SU-DHL-6 (cell line): ENCODE measurements at regions not wholly inside any gene's neighbourhood (a gene's known extent, or its start where the extent isn't known, plus 50 kb on each side); places are given as distances from the start of the nearest gene placed in this dataset.

Experiments used
- H2AFZ ChIP-seq: fragments of 200-600 bp; sonication (generic); 2 replicates; pipeline ENCODE4 v1.6.1; 2014; ENCODE audit warnings: low read depth, mild to moderate bottlenecking, moderate library complexity, mixed read lengths, antibody characterized with exemption, low read length; ENCODE audit not compliant: severe bottlenecking
- H3F3A ChIP-seq: fragments of 200-600 bp; shearing (Covaris generic); 2 replicates; pipeline ENCODE4 v1.6.0; 2016; ENCODE audit warnings: antibody characterized with exemption, mild to moderate bottlenecking; ENCODE audit not compliant: insufficient read depth
- H3K27ac ChIP-seq: fragments of 200-600 bp; sonication (generic); 2 replicates; pipeline ENCODE4 v1.5.1; 2016; ENCODE audit warnings: low read depth, mild to moderate bottlenecking, low read length, moderate library complexity, mixed read lengths
- H3K27me3 ChIP-seq: fragments of 200-600 bp; sonication (generic), shearing (Covaris generic); 2 replicates; pipeline ENCODE4 v1.6.0; 2014; ENCODE audit warnings: mild to moderate bottlenecking, low read length
- H3K36me3 ChIP-seq: fragments of 200-600 bp; sonication (generic); 2 replicates; pipeline ENCODE4 v1.6.1; 2014; ENCODE audit warnings: mild to moderate bottlenecking, low read length, mixed read lengths
- H3K4me2 ChIP-seq: fragments of 300-600, 200-600 bp; shearing (Covaris generic), sonication (generic); 2 replicates; pipeline ENCODE4 v1.6.0; 2014; ENCODE audit warnings: low read length, low read depth, mild to moderate bottlenecking; ENCODE audit not compliant: poor library complexity, severe bottlenecking
- H3K4me3 ChIP-seq: fragments of 200-600 bp; sonication (generic); 2 replicates; pipeline ENCODE4 v1.5.1; 2014; ENCODE audit warnings: antibody characterized with exemption, low read length, mild to moderate bottlenecking, mixed read lengths; ENCODE audit not compliant: insufficient read depth, poor library complexity, severe bottlenecking
- H3K79me2 ChIP-seq: fragments of 200-600 bp; sonication (generic); 2 replicates; pipeline ENCODE4 v1.6.1; 2014; ENCODE audit warnings: mild to moderate bottlenecking, low read length, moderate library complexity; ENCODE audit not compliant: insufficient read depth
- H3K9ac ChIP-seq: fragments of 200-600 bp; sonication (generic); 2 replicates; pipeline ENCODE4 v1.7.0; 2014; ENCODE audit warnings: mild to moderate bottlenecking, low read length
- H3K9me2 ChIP-seq: fragments of 200-600 bp; sonication (generic); replicated peaks from 2 replicates; pipeline ENCODE4 v1.6.1; 2014; ENCODE audit warnings: low read length; ENCODE audit not compliant: insufficient read depth
- H3K9me3 ChIP-seq: fragments of 200-600 bp; sonication (generic); 2 replicates; pipeline ENCODE4 v1.6.1; 2014; ENCODE audit warnings: low read length, mixed read lengths; ENCODE audit not compliant: insufficient read depth
- H4K20me1 ChIP-seq: fragments of 200-600 bp; sonication (generic); 2 replicates; pipeline ENCODE4 v1.6.1; 2014; ENCODE audit warnings: low read depth, mild to moderate bottlenecking, antibody characterized with exemption, low read length, moderate library complexity, mixed read lengths
- CTCF ChIP-seq: fragments of 200-600 bp; sonication (generic); IDR thresholded peaks from one replicate; pipeline ENCODE4 v1.5.1; 2017; ENCODE audit warnings: antibody characterized with exemption, mild to moderate bottlenecking, low read length, moderate library complexity; ENCODE audit not compliant: insufficient read depth, poor library complexity, severe bottlenecking
- EZH2phosphoT487 ChIP-seq: fragments of 200-600 bp; sonication (generic), shearing (Covaris generic); conservative IDR thresholded peaks from 2 replicates; pipeline ENCODE4 v1.6.1; 2018; ENCODE audit warnings: mild to moderate bottlenecking, antibody characterized with exemption, low read length, moderate library complexity, mixed read lengths

GRCh38 chr11:45085646-45086501 is 60.6 kb upstream of the PRDM11 start:
- no peaks in the 10 kb centered on the region for H3K9me3 ChIP-seq
- H3F3A ChIP-seq: no peaks in the 10 kb centered on the region
- no peak overlapping the region for H3K4me2 ChIP-seq
- no peaks in the 10 kb centered on the region for H3K79me2 ChIP-seq
- H3K36me3 ChIP-seq: no peaks in the 10 kb centered on the region
- H3K4me3 ChIP-seq: no peak overlapping the region
- H3K27me3 ChIP-seq: no peaks in the 10 kb centered on the region
- H2AFZ ChIP-seq: no peak overlapping the region
- no peak for TF ChIP-seq EZH2phosphoT487
- H4K20me1 ChIP-seq: no peaks in the 10 kb centered on the region
- H3K9me2 ChIP-seq: no peaks in the 10 kb centered on the region
- no peak overlapping the region for H3K27ac ChIP-seq
- H3K9ac ChIP-seq: no peak overlapping the region

GRCh38 chr11:45086526-45086925 is 59.9 kb upstream of the PRDM11 start:
- Histone ChIP-seq H3K79me2 (no peaks in the 10 kb centered on the region), H3K9me3 (no peaks in the 10 kb centered on the region), H4K20me1 (no peaks in the 10 kb centered on the region), H3K36me3 (no peaks in the 10 kb centered on the region), H3K4me3 (no peak overlapping the region), H3K9ac (no peak overlapping the region), H3K27ac (no peak overlapping the region), H2AFZ (no peak overlapping the region), H3F3A (no peaks in the 10 kb centered on the region), H3K9me2 (no peaks in the 10 kb centered on the region), H3K4me2 (no peak overlapping the region), H3K27me3 (no peaks in the 10 kb centered on the region)
- TF ChIP-seq EZH2phosphoT487 (no peak), CTCF (no peak)

- no peak overlapping the region for H3K27ac ChIP-seq
- H3K4me2 ChIP-seq: no peak overlapping the region
- no peak overlapping the region for H2AFZ ChIP-seq
- no peaks in the 10 kb centered on the region for H3K9me2 ChIP-seq
- H3K9me3 ChIP-seq: no peaks in the 10 kb centered on the region
- H3K9ac ChIP-seq: no peak overlapping the region
- H3K27me3 ChIP-seq: no peaks in the 10 kb centered on the region
- H4K20me1 ChIP-seq: no peaks in the 10 kb centered on the region
- no peaks in the 10 kb centered on the region for H3K36me3 ChIP-seq
- H3K79me2 ChIP-seq: no peaks in the 10 kb centered on the region
- no peaks in the 10 kb centered on the region for H3F3A ChIP-seq
- H3K4me3 ChIP-seq: no peak overlapping the region
- TF ChIP-seq EZH2phosphoT487: no peak
- TF ChIP-seq CTCF: no peak
Observed at GRCh38 chr11:45087086-45087899, 59.1 kb upstream of the PRDM11 start.

GRCh38 chr11:45087900-45088160 is 58.6 kb upstream of the PRDM11 start:
- Histone ChIP-seq H3K9ac (no peak overlapping the region), H3K9me2 (no peaks in the 10 kb centered on the region), H3K27me3 (no peaks in the 10 kb centered on the region), H4K20me1 (no peaks in the 10 kb centered on the region), H3K36me3 (no peaks in the 10 kb centered on the region), H2AFZ (no peak overlapping the region), H3K4me2 (no peak overlapping the region), H3K79me2 (no peaks in the 10 kb centered on the region), H3K27ac (no peak overlapping the region), H3K4me3 (no peak overlapping the region), H3F3A (no peaks in the 10 kb centered on the region), H3K9me3 (no peaks in the 10 kb centered on the region)
- TF ChIP-seq EZH2phosphoT487: no peak
- TF ChIP-seq CTCF: no peak
